NCI-H146 treated with DMSO at 0.1 percent for 48 hours (cell line): ENCODE measurements at regions not wholly inside any gene's neighbourhood (a gene's known extent, or its start where the extent isn't known, plus 50 kb on each side); places are given as distances from the start of the nearest gene placed in this dataset.
"Not testable (repeated sequence)": the region's sequence is repeated elsewhere in the genome, so short reads cannot be mapped to it uniquely, and the experiment has no call there.

Source experiments
- DNase-seq: peaks from one replicate; lab custom pipeline; 2025; ENCODE audit not compliant: unreplicated experiment; lab: John Stamatoyannopoulos, UW

- no peak for DNase-seq
Measured at GRCh38 chr3:80000022-80000421, 232.2 kb upstream of the ROBO1 start.

GRCh38 chr3:79994397-79994796, 226.6 kb upstream of the ROBO1 start:
- no peak for DNase-seq

- no peak for DNase-seq
Measured at GRCh38 chr3:79986338-79986737, 218.5 kb upstream of the ROBO1 start.

GRCh38 chr3:79985816-79986215, 218.0 kb upstream of the ROBO1 start:
- DNase-seq = no peak

- DNase-seq = no peak
Measured at GRCh38 chr3:79983118-79983517, 215.3 kb upstream of the ROBO1 start.

- no peak for DNase-seq
Measured at GRCh38 chr3:79979990-79980389, 212.2 kb upstream of the ROBO1 start.

GRCh38 chr3:79976466-79976865, 208.7 kb upstream of the ROBO1 start:
- no peak for DNase-seq

GRCh38 chr3:79973917-79974595, 206.3 kb upstream of the ROBO1 start:
- no peak for DNase-seq

GRCh38 chr3:79973482-79973881, 205.7 kb upstream of the ROBO1 start:
- no peak for DNase-seq

- DNase-seq = no peak
Measured at GRCh38 chr3:79968418-79968817, 200.6 kb upstream of the ROBO1 start.

- DNase-seq = no peak
Measured at GRCh38 chr3:79960594-79960993, 192.8 kb upstream of the ROBO1 start.

- no peak for DNase-seq
Measured at GRCh38 chr3:79957066-79957465, 189.3 kb upstream of the ROBO1 start.

GRCh38 chr3:79954756-79955155, 187.0 kb upstream of the ROBO1 start:
- DNase-seq = no peak

- DNase-seq = no peak
Measured at GRCh38 chr3:79953591-79954101, 185.8 kb upstream of the ROBO1 start.

- not testable (repeated sequence) for DNase-seq
Measured at GRCh38 chr3:79951426-79951825, 183.6 kb upstream of the ROBO1 start.

GRCh38 chr3:79947957-79948356, 180.2 kb upstream of the ROBO1 start:
- DNase-seq = no peak

GRCh38 chr3:79947469-79947868, 179.7 kb upstream of the ROBO1 start:
- DNase-seq = no peak

GRCh38 chr3:79937567-79937966, 169.8 kb upstream of the ROBO1 start:
- DNase-seq = no peak

GRCh38 chr3:79930196-79930595, 162.4 kb upstream of the ROBO1 start:
- DNase-seq = no peak

GRCh38 chr3:79928687-79929408, 161.1 kb upstream of the ROBO1 start:
- no peak for DNase-seq

GRCh38 chr3:79926522-79926921, 158.7 kb upstream of the ROBO1 start:
- no peak for DNase-seq

- no peak for DNase-seq
Measured at GRCh38 chr3:79922633-79923032, 154.8 kb upstream of the ROBO1 start.

GRCh38 chr3:79917561-79917960, 149.8 kb upstream of the ROBO1 start:
- DNase-seq = no peak
